Activated CD4-positive, alpha-beta T cell treated with anti-CD3 and anti-CD28 coated beads, Interleukin-2, Interleukin-4, amounts not matched to agents 100 ng/mL and 50 ng/mL, durations not matched to agents 16 hours and 8 hours (primary cell): ENCODE measurements at regions not wholly inside any gene's neighbourhood (a gene's known extent, or its start where the extent isn't known, plus 50 kb on each side); places are given as distances from the start of the nearest gene placed in this dataset.
A peak's percentile ranks its signal among the peaks of the same experiment; 100 is the strongest.

Source experiments
- DNase-seq: peaks from one replicate; pipeline ENCODE4 v3.0.0-alpha.2; 2020; ENCODE audit warnings: low spot score

GRCh38 chr3:177942911-177943310, 593.3 kb upstream of the KCNMB2 start:
- no peak for DNase-seq

- peak; percentile 4 for DNase-seq
These were observed 592.0 kb upstream of the KCNMB2 start for GRCh38 chr3:177944228-177944661.

GRCh38 chr3:177946048-177946447, 590.2 kb upstream of the KCNMB2 start:
- no peak for DNase-seq

GRCh38 chr3:177946497-177946896, 589.7 kb upstream of the KCNMB2 start:
- no peak for DNase-seq

- no peak for DNase-seq
These were observed 589.3 kb upstream of the KCNMB2 start for GRCh38 chr3:177946936-177947335.

- no peak for DNase-seq
These were observed 588.3 kb upstream of the KCNMB2 start for GRCh38 chr3:177947901-177948300.

- no peak for DNase-seq
These were observed 587.4 kb upstream of the KCNMB2 start for GRCh38 chr3:177948716-177949425.

- no peak for DNase-seq
These were observed 577.0 kb upstream of the KCNMB2 start for GRCh38 chr3:177959188-177959587.

- no peak for DNase-seq
These were observed 576.2 kb upstream of the KCNMB2 start for GRCh38 chr3:177960014-177960413.

GRCh38 chr3:177960722-177961121, 575.5 kb upstream of the KCNMB2 start:
- no peak for DNase-seq

- no peak for DNase-seq
These were observed 574.5 kb upstream of the KCNMB2 start for GRCh38 chr3:177961784-177962183.

- no peak for DNase-seq
These were observed 569.7 kb upstream of the KCNMB2 start for GRCh38 chr3:177966493-177966892.

GRCh38 chr3:177968891-177969290, 567.3 kb upstream of the KCNMB2 start:
- no peak for DNase-seq

- no peak for DNase-seq
These were observed 562.9 kb upstream of the KCNMB2 start for GRCh38 chr3:177973241-177973840.

GRCh38 chr3:177976241-177976640, 560.0 kb upstream of the KCNMB2 start:
- no peak for DNase-seq

GRCh38 chr3:177976866-177977265, 559.4 kb upstream of the KCNMB2 start:
- no peak for DNase-seq

GRCh38 chr3:177977381-177978158, 558.7 kb upstream of the KCNMB2 start:
- peak; percentile 44 for DNase-seq

GRCh38 chr3:177978946-177979345, 557.3 kb upstream of the KCNMB2 start:
- DNase-seq, result no peak

- DNase-seq, result no peak
These were observed 556.5 kb upstream of the KCNMB2 start for GRCh38 chr3:177979703-177980102.

GRCh38 chr3:177981576-177981975, 554.7 kb upstream of the KCNMB2 start:
- no peak for DNase-seq

GRCh38 chr3:177982034-177982433, 554.2 kb upstream of the KCNMB2 start:
- DNase-seq, result peak; percentile 5

GRCh38 chr3:177983320-177983719, 552.9 kb upstream of the KCNMB2 start:
- DNase-seq, result no peak
